NCI-H1092 (cell line): ENCODE measurements at regions not wholly inside any gene's neighbourhood (a gene's known extent, or its start where the extent isn't known, plus 50 kb on each side); places are given as distances from the start of the nearest gene placed in this dataset.
"Not testable (repeated sequence)": the region's sequence is repeated elsewhere in the genome, so short reads cannot be mapped to it uniquely, and the experiment has no call there.

Experiments
- DNase-seq: peaks from one replicate; lab custom pipeline; 2025; lab: John Stamatoyannopoulos, UW

DNA sequence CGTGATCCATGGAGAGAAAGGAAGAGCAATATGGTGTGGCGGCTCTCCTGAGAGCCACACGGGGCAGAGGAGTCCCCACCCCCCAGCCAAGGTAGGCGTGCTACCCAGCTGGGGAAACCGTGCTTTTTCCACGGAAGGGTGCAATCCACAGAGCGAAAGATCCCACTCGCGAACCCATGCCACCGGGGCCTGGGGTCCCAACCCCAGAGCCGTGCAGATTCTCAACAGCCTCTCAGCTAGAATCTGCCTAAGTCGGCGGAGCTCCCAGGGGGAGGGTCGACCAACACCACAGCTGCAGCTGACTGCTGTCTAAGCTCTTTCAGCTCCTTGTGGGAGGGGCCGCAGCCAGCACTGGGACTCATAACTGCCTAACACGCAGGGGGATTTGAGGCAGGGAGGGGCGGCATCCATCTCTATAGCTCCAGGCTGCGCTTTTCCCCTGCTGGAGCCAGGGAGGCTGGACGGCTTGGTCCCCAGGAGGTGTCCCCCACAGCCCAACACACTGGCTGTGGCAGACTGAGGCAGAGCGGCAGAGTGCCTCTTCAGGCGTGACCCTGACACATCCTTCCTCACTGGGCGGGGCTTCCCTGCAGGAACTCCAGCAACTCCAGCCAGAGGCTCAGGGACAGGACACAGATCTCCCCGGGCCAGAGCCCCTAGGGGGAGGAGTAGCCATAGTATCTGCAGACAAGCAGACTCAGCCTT lies 107.6 kb upstream of the ZBTB20 start:
- no peak for DNase-seq

DNA sequence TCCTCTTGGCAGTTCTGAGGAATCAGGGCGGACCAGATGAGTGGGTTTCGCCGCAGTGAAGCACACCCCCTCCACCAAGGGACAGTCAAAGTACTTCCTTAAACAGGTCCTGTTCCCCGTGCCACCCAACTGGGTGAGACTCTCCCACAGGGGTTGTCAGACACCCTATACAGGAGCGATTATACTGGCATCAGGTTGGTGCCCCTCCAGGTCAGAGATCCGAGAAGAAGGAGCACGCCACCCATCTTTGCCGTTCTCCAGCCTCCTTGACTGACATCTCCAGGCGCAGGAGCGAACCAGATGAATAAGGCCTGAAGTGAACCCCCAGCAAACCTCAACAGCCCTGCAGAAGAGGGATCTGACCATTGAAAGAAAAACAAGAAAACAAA lies 108.1 kb upstream of the ZBTB20 start:
- no peak for DNase-seq

DNA sequence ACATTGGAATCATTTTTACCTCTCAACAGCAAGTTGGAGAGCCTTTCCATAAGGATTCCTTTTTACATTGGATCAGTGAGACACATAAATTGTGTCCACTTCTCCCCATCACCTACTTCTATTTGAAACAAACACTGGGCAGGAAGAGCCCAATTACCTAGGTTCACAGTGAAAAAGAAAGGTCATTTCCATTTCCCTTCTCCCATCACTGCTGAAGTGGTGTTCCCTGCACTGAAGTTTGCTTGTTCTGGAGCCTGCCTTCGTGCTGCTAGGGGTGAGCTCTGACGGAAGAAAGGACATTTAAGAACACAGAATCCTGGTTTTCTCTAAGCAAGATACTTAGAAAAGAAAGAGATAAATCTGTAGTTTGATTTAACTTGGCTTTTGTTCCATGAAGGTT lies 123.8 kb upstream of the ZBTB20 start:
- DNase-seq = no peak

DNA sequence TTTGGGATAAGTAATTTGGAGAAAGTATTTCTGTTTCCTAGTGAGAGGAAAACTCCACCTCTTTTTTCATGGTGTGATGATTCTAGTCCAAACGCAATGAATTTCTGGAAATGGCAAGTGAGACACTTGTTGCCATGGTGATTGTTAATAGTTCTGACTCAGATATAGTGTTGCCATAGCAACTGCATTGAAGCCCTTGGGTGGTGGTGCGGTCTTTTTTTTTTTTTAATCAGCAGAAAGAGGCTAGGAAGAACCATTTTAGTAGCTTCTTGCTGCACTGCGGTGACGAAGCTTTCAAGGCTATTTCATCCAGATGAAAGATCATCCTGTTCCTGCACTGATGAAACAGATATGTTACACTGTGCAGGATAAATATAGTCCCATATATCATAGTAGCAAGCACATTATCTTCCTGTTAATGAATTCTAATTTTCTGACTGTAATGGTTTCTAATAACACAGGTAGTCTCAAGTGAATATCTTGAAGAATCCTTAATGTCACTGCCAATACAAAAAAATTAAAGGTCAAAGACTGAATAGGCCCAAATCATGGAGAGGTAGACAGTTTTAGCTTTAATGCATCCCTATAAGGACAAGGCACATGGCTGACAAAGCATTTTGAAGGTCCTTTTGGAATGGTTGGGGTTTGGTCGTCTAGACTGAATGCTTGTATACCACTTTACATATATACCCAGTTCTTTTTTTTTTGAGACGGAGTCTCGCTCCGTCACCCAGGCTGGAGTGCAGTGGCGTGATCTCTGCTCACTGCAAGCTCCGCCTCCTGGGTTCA lies 125.1 kb upstream of the ZBTB20 start:
- DNase-seq = peak; percentile 25

DNA sequence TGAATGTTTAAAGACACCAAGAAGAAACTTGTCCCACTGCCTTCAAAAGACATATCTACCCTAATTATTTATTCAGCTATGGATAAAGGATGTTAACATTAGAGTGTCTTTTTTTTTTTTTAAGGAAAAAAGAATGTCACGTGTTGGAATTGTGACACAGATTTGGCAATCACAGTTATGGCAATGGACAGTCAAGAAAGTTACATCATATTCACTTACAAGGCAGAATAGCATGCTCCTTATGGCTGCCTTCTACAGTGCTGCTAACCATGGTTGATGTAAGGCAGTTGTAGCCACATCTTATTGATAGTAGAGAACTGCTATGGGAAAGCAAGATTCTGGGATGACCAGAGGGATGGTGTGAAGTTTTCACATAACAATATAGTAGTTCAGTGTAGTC lies 128.8 kb upstream of the ZBTB20 start:
- DNase-seq = no peak

DNA sequence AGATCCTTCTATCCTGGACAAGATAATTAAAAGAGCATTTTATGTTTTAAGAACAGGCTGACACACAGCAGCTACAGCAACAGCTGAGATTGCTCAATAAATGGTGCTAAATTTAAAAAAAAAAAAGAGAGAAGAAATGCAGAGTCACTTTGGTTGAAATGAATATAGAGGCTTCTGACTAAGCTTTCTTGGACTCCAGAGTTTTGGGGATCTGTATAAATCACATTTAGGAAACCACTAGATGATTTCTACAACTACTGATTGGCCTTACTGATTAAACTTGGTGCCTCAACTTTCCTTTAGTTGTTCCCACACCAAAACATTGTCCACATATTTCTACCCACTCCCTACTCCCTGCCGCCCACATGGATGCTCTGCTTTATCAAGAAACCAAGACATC lies 132.9 kb upstream of the ZBTB20 start:
- no peak for DNase-seq

DNA sequence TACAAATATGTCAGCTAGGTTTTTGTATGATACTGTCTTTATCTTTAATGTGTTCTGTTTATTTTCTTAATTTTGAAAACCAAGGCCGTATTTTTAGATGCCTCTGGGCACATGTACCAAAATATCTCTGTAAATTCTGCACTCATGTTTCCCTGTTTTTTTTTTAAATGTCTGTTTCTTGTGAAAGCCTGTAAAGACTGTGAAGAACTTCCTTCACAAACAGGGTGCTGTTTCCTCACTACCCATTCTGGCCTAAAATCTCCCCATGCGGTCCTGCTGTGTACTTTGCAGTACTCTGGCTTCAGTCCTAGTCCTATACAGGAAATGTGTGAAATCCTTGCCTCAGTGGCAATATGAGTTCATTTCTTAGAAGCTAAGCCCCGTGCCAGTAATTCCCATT lies 133.4 kb upstream of the ZBTB20 start:
- no peak for DNase-seq

DNA sequence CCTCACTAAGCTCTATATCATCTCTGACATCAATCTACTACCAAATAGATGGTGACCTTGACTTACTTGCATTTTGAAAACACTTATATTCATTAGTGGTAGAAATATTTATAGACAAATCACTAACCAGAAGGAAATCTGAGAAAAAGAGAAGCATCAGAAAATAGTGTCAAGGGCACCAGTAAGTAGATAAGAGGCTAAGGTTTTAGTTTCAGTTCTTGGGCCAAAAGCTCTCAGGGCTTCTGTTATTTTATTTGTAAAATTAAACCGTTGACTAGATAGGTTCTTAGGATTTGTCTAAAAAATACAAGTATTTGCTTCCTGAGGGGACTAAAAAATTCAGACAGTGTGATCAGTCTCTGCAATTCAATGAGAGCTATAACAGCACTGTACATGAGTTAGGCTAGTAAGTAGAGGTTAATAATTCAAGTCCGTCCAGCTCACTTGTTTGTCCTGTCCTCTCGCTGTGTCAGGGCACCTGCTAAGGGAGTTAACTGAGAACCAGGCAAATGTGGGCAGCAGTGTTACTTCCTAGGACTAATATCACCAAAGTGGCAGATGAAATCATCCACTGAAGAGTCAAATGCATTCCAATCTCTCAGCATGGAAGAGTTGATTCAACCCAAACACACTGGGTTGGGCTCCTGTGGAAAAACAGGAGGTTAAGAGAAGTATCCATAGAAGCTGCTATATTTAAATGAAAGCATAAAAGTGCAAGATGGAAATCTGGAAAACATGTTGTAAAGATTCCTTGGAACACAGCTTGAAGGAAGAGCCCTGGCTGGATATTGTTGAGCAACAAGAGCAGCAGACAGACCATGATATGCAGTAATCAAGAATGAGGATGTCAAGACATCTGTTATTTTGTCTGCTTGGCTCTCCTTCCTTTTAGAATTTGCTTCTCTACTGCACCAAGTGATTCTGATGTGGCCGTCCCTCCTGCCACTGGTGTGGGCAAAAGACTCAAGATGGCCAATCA lies 134.9 kb upstream of the ZBTB20 start:
- no peak for DNase-seq

DNA sequence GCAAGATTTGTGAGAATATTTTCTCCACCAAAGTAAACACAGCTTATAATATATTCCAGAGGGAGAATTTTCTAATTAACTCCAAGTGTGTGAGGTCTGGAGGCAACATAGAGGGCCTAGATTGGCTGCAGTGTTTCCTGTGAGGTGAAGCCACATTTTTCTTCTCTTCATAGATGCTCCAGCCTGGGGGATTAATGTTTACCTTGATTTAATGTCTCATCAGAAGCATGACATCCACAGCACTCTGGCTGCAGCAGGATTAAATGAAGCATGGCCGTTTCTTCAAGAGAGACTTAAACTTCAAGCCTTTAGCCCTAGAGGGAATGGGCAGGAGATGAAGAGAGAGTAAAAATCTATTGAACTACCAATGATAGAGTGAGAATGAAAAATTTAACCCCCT lies 137.9 kb upstream of the ZBTB20 start:
- DNase-seq = no peak

DNA sequence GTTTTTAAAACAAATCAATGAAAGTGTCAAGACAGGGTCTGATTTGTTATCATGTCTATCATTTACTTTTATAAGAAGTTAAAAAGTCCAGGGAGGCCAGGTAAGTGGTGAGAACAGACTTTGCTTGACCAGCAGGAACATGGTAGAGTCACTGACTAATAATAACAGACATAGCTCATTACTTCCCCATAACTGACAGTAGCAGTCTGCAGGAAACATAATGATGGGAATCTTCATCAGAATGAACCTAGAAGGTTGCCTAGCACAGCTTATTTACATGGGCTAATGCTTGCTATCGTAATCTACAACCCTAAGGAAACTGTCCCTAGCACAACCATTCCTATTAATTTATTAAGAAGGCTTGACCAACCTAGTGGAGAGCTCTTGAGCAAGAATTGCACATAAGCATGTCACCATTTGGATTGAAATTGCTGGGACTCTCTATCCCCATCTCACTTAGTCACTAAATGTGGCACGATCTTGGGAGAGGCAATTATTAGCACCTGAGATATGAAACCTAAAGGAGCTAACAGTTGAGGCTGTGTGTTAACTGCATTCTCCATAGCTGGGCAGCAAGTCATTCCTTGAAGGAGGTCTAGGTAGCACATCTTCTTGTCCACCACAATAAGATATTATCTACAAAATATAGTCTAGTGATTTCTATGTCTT lies 139.6 kb upstream of the ZBTB20 start:
- DNase-seq = no peak

DNA sequence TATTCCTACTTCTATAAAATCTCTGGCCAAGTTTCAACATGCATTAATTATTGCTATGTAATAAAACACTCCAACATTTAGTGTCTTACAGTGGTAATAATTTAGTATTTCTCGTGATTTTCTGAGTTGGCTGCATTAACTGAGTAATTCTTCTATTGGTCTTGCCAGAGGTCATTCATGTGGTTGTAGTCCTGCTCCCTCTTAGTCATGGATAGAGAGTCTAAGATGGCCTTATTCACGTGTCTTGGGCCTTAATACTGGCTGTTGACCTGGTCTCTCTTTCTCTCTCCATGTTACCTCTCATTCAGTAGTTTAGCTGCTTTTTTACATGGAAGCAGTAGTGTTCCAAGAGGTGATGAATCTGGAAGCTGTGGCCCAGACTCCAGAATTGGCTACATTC lies 140.1 kb upstream of the ZBTB20 start:
- no peak for DNase-seq

DNA sequence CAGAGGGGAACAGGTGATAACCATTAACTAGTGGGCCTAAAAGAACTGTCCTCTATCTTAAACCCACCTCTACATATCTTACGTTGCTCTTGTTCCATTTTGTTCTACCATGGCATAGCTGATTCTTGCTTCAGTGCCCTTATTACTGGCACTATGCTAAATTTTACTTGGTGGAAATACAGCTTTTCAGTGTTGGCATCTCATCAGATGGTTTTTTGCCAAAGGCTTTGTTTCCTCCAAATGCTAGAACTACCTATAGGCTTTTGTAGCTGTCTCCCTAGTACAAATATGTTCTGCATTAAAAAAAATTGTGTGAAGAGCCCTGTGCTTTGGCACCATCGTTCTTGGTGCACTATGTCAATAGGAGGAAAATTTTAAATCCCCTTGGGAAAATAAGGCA lies 145.0 kb upstream of the ZBTB20 start:
- DNase-seq = no peak

DNA sequence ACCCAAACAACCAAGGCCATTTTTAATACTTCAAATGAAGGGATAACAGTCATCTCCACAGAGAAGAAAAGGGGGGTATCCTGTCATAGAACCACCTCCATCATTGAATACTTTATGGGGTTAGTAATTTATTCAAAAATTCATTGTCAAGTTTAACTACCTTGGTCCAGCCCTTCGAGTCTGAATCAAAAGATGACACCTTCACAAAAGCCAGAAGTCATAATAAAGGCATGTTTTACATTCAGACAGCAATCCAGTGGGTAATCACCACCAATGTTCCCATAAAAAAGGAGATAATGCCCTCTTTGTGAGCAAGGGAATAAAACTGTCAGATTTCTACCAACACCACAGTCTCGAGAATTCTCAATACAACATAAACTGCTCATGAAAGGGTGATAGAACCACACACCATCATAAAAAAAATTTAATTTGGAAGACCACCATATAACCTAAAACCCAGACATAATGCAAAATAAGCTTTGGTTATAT lies 145.6 kb upstream of the ZBTB20 start:
- no peak for DNase-seq

DNA sequence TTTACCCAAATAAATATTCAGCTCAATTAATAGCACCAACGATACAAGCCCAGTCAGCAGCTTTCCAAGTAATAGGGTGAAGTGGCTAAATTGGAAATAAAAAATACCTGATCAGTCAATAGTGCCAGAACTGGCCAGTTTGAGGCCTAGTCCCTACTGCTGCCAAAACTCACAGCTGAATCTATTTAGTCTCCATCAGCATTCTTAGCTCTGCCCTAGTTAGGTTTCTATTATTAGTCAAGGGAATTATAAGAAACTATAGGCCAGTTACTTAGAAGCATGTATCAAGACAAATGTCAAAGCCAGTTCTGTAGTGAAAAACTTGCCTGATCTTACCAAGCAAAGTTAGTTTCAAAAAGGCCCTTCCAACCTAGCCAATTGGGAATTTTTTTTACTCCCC lies 146.2 kb upstream of the ZBTB20 start:
- DNase-seq = no peak

DNA sequence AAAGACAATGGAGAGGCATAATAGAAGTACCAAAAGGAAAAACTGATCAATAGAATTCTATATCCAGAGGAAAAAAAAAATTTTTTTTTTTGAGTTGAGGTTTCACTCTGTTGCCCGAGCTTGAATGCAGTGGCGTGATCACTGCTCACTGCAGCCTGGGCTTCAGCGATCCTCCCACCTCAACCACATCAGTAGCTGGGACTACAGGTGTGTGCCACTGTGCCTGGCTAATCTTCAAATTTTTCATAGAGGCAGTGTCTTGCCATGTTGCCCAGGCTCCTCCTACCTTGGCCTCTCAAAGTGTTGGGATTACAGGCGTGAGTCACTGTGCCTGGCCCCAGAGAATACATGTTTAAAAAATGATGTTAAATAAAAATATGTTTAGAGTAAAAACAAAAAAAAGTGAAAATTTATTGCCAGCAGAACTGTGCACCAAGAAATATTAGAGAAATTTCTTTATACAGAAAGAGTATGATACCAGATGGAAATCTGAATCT lies 154.3 kb upstream of the ZBTB20 start:
- no peak for DNase-seq

DNA sequence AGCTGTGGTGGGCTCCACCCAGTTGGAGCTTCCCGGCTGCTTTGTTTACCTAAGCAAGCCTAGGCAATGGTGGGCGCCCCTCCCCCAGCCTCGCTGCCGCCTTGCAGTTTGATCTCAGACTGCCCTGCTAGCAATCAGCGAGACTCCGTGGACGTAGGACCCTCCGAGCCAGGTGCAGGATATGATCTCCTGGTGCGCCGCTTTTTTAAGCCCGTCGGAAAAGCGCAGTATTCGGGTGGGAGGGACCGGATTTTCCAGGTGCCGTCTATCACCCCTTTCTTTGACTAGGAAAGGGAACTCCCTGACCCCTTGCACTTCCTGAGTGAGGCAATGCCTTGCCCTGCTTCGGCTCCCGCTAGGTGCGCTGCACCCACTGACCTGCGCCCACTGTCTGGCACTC lies 170.9 kb upstream of the ZBTB20 start:
- not testable (repeated sequence) for DNase-seq

DNA sequence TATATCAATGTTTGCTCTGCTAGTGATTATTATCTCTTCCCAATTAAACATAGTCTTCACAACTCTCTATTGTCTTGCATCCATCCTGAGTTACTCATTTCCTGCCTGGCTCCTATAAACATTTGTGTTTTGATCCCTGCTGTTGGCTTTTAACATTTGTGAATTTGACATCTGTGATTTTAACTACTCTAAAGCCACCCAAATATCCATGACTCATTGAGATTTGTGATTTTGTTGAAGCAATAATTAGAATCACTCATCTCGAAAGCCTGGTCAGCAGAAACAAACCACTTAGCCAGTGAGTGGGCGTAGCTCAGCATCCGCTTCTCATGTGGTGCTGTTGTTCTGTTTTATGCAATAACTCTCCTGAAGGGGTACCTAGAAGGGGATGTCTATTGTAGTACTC lies 174.3 kb upstream of the ZBTB20 start:
- DNase-seq = no peak

DNA sequence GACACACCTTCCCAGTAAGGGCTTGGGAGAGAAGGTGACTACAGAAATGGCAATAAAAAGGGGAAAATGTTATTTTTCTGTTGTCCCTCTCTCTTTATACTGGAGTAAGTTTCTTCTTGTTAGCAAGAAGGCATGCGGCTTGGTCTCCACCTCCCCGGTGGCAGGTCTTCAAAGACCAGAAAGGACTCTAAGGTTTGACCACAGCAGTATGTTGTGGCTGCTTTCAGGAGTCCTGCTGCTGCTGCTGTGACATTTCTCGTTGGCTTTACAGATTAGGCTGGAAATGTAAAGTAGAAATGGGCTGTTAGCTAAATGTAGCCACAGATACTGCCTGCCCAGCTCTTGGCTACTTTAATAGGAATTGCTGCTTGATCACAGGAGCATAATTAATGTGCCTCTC lies 175.8 kb upstream of the ZBTB20 start:
- DNase-seq = no peak

DNA sequence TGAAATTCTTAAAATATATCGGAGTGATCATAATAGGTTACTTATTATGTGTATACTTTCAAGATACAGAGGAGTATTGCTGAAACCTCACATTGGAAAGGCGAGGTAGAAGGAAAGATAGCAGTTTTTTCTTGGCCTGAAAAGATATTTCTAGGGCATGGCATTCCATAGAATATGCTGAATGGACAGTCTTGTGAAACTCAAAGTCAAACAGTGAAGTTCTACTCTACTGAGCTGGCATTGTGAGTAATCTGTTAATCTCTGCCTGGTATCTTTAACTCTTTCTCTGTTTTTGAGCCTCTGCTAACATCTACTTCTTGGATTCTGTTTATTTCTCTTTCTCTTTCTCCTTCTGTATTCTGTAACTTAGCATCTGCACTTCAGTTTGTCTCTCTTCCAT lies 176.3 kb upstream of the ZBTB20 start:
- DNase-seq = no peak

DNA sequence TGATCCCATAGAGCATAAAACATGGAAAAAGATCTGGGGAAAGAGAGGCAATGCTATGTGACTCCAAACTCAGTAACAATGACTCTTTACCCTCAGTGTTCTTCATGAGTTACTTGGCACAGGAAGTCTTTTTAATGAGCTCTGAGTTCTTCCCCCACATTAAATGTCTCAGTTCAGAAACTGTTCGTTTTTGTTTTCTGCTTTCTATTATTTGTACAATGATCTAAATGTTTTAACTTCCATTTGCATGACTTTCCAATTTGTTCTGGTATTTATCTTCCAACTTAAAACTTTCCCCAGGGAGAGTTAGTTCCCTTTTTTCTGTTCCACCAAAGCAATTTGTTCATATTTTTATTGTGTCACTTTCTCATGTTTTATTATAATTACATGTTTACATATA lies 177.0 kb upstream of the ZBTB20 start:
- DNase-seq = no peak

DNA sequence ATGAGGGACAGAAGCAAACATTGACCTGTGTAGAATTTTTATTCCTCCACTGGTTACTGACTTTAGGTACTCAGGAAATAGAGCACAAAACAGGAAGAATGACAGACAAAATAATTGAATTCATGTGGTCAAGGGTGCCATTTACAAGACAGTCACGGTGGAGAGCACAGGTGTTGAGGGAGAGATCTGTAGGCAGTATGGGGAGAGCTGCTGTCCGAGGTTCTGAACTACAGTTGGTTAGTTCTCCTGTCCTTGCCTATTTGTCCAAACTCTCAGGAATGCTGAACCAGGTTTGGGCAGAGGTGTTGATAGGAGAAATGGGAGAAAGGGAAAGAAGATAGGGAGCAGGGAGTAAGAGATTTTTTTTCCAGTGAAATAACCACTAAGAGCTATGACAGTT lies 178.5 kb upstream of the ZBTB20 start:
- DNase-seq = no peak

DNA sequence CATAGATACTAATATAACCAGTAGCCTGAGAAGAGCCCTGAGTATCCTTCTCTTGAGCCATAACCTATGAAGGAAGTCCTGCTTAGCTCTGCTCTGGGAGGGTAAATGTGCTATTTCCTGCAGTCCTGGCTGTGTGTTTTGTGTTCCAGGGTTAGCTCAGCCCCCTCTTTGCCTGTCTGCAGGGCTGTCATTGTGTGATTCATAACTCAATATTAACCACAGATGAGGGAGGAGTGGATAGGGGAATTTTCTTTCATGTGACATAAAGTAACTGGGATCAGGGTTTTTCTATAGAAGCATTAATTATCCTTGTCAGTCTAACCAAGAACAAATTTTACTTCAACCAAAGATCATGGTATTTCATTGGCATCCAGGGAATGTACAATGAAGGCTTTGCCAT lies 183.3 kb upstream of the ZBTB20 start:
- DNase-seq = no peak
